ENCODE measurements at regions not wholly inside any gene's neighbourhood (a gene's known extent, or its start where the extent isn't known, plus 50 kb on each side); places are given as distances from the start of the nearest gene placed in this dataset.
A peak's percentile ranks its signal among the peaks of the same experiment; 100 is the strongest.

GRCh38 chr18:51739044-51739666 lies 541.7 kb upstream of the MEX3C start:
- DNase-seq = no peak

GRCh38 chr18:51751901-51752300 lies 554.4 kb upstream of the MEX3C start:
- DNase-seq = no peak

- DNase-seq = no peak
Measured at GRCh38 chr18:51753365-51754057, 556.0 kb upstream of the MEX3C start.

DNA sequence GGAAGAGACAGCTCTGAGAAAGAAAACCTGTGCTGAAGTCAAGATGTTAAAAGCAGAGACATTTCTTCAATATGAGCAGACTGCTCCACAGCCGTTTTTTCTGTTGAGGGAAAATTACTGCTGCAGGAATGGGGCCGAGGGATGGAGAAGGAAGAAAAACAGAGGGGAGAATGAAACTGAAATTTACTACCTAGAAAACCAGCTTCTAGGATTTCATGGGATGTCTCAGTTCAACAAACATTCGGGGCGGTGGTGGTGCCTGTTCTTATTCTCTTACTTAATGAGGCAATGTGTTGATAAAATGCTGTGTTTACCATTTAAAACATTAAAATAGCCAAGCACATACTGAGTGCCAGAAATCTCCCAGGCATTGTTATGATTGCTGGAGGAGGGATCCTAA lies 557.1 kb upstream of the MEX3C start:
- DNase-seq = no peak

GRCh38 chr18:51757255-51757924 lies 559.9 kb upstream of the MEX3C start:
- no peak for DNase-seq

DNA sequence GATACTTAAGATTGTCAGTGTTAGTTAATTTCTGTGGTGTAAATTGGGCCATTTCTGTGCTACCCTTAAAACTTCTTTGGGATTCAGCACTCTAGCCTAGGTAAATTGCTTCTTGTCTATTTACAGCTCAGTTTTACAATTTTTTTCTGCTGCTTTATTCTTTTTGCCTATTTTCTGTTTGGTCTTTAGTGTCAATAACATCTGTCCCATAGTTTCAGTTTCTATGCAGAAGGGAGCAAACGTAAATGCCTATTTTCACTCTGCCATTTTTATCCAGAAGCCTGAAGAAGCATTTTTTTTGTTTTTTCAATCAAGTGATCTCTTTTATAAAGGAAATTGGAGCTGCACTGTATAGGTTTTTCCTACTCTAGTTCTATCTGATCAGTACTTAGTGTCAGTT lies 564.9 kb upstream of the MEX3C start:
- no peak for DNase-seq

GRCh38 chr18:51765606-51766360 lies 568.3 kb upstream of the MEX3C start:
- no peak for DNase-seq

DNA sequence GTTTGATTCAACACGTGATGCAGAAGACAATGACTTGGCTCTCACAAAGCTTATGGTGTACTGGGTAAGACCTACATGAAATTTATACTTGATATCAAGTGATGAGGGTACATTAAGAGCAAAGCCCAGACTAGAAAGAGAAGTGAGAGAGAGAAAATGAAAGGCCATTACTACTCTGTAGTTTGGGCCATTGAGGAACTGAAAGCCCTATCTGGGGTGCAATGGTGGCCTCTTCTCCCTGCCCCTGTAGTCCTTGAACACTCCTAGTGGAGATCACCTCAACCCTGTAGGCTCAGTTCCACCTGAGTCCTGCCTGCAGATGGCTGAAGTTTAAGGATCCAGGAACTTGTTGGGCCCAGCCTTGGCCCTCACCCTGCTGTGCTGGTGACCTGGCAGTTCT lies 569.8 kb upstream of the MEX3C start:
- no peak for DNase-seq

DNA sequence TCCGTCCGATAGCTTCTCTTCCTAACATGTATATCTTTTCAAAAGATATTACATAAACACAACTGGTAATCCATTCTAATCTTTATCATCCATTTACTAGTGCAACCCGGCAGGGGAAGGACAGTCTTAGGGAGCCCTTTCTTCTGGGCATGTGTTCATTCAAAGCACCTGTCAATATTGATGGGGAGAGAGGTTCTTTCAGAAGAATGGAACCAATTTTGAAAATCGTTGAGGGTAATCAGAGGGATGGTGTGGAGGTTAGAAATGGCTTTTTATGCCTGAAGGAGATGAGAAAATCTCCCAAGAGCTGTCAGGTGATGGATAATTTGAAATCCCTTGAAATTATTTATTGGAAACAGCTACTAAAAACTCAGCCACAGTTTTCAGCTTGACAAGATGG lies 561.9 kb upstream of the DCC start:
- no peak for DNase-seq

GRCh38 chr18:51789871-51790270 lies 550.1 kb upstream of the DCC start:
- DNase-seq = no peak

DNA sequence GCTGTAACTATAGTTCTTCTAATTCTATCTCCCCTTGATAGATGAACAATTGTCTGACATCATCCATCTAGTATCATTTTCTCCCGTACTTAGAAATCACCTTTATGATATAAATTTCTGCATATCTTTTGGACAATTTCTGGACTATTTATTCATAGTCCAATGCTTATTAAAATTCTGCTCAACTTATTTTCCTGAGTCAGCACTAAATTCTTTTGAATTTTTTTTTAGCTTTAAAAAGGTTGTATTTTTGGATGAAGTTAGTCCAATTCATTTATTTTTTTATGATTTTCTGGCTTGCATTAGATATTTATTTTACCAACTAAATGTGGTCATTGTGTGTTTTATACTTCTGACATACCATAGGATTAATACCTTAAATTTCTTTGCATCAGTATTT lies 538.5 kb upstream of the DCC start:
- no peak for DNase-seq

GRCh38 chr18:51802569-51803428 lies 537.2 kb upstream of the DCC start:
- DNase-seq = no peak

- no peak for DNase-seq
Measured at GRCh38 chr18:51807336-51807735, 532.7 kb upstream of the DCC start.

- no peak for DNase-seq
Measured at GRCh38 chr18:51811883-51812282, 528.1 kb upstream of the DCC start.

- DNase-seq = no peak
Measured at GRCh38 chr18:51813740-51814139, 526.3 kb upstream of the DCC start.

DNA sequence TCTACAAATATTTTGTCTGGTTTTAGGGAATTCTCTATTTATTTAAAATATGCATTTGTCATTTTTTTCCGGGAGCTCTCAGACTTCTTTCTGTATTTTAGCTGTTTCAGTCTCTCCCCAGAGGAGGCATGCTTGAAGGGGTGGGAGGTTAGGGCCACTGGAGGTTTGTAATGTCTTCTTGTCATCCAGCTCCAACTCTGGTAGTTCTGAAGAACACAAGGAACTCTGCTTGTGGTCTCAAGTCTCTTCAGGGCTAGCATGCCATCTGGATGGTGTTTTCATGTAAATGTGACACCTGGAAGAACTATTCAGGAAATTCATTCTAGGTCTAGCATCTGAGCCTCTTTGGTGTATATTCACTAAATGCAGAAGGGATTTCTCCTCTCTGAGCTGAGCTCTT lies 518.4 kb upstream of the DCC start:
- DNase-seq = no peak

DNA sequence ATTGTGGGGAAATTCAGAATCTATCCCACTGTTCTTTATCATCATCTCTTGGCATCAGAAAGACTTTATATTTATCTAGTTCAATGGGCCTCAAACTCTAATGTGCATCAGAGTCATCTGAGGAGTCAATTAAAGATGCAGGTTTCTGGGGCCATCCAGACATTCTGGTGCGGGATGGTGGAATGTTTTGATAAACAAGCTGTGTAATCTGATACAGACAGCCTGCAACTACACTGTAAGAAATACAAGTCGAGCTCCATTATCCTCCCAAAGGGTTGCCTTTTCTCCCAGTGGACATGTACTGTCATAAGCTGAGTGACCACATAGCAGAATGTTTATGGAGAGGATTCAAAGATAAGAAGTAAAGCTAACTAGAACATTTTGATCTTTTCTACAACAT lies 515.3 kb upstream of the DCC start:
- DNase-seq = no peak

- DNase-seq = no peak
Measured at GRCh38 chr18:51833850-51834249, 506.1 kb upstream of the DCC start.

DNA sequence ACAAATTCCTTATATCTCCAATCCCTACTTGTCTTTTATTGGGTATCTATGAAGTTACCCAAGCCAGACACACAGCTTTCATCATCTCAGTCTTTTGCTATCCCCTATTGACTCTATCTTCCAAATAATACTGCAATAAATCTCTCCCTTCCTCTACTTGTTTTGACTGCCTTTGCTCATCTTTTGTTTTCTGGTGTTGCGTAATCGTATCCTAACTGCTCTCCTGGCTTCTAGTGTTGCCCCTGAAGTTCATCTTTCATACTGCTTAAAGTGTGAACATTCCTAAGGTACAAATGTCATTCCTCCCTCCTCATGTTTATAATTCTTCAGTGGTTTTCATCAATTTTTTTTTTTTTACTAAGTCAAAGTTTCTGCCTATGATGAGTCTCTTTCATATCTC lies 491.3 kb upstream of the DCC start:
- DNase-seq = no peak

GRCh38 chr18:51852681-51853080 lies 487.3 kb upstream of the DCC start:
- no peak for DNase-seq

DNA sequence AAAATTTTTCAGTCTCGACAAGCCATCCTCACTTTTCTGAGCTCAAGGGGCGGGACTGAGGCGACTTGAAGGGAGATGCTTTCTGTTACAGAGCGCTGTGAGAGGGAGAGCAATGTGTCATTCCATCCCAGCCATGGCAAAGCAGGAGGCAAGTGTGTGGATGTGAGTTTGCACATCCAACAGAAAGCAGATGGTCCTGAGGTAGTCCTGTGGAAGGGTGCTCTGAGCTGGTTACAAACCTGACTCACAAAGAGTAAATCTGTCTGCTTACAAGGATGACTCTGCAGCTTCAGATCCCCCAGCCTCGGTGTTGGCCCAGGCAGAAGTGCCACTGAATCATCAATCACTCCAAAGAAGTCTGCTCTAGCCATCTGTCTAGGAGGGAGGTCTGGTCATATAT lies 482.0 kb upstream of the DCC start:
- peak in 1 of 2 donors; percentile 37 for DNase-seq

- no peak for DNase-seq
Measured at GRCh38 chr18:51861046-51861445, 479.0 kb upstream of the DCC start.
